CD14-positive monocyte (primary cell): ENCODE measurements at regions not wholly inside any gene's neighbourhood (a gene's known extent, or its start where the extent isn't known, plus 50 kb on each side); places are given as distances from the start of the nearest gene placed in this dataset.

ENCODE experiments used
- DNase-seq, 3 donors: peaks; one replicate each; pipeline ENCODE4 v3.0.0-alpha.2; 2011 to 2022
- H2AFZ ChIP-seq: 2 replicates; pipeline ENCODE4 v1.6.0; 2012; ENCODE audit warnings: mild to moderate bottlenecking, low read depth, low read length, inconsistent platforms; ENCODE audit not compliant: insufficient read depth, poor library complexity, severe bottlenecking
- H3K27ac ChIP-seq, 2 donors: 1 replicate in 1 of 2; 2 replicates in 1 of 2; pipeline ENCODE4 v1.5.1; 2012 to 2013; ENCODE audit warnings: low read length in 2 of 2, control low read depth in 1 of 2, inconsistent platforms in 1 of 2, low read depth in 1 of 2, mild to moderate bottlenecking in 1 of 2
- H3K27me3 ChIP-seq, 2 donors: one replicate each; pipeline versions ENCODE4 v1.6.0 to v1.6.1; 2011 to 2013; ENCODE audit warnings: low read length in 2 of 2; ENCODE audit not compliant: control insufficient read depth in 2 of 2, insufficient read depth in 2 of 2
- H3K36me3 ChIP-seq, 2 donors: replicated peaks in 1 of 2; 1 replicate in 1 of 2; 2 replicates in 1 of 2; pipeline versions ENCODE4 v1.5.1 to v1.6.1; 2012 to 2013; ENCODE audit warnings: low read length in 2 of 2, control low read depth in 1 of 2, inconsistent platforms in 1 of 2, mild to moderate bottlenecking in 1 of 2; ENCODE audit not compliant: insufficient read depth in 2 of 2, control insufficient read depth in 1 of 2
- H3K4me1 ChIP-seq, 2 donors: 1 replicate in 1 of 2; 2 replicates in 1 of 2; pipeline versions ENCODE4 v1.5.1 to v1.6.1; 2012 to 2013; ENCODE audit warnings: low read length in 2 of 2, control low read depth in 1 of 2, inconsistent platforms in 1 of 2, mild to moderate bottlenecking in 1 of 2, moderate library complexity in 1 of 2; ENCODE audit not compliant: insufficient read depth in 2 of 2, control insufficient read depth in 1 of 2
- H3K4me2 ChIP-seq: replicated peaks from 2 replicates; pipeline ENCODE3; 2012; ENCODE audit warnings: low read length, moderate library complexity, mild to moderate bottlenecking; ENCODE audit not compliant: poor library complexity, severe bottlenecking; ENCODE audit errors: extremely low read depth
- H3K4me3 ChIP-seq, 3 experiments: fragments of 200-600 bp in 1 of 3; sonication (generic) in 1 of 3; replicated peaks in 1 of 3; 1 replicate in 2 of 3; 2 replicates in 1 of 3; pipeline ENCODE4 v1.5.1; 2011 to 2013; ENCODE audit warnings: low read length in 3 of 3, mild to moderate bottlenecking in 3 of 3, control low read depth in 2 of 3, low read depth in 2 of 3, inconsistent platforms in 1 of 3, moderate library complexity in 1 of 3
- H3K79me2 ChIP-seq: 2 replicates; pipeline ENCODE4 v1.6.0; 2012; ENCODE audit warnings: mild to moderate bottlenecking, control low read depth, inconsistent platforms, low read length, moderate library complexity; ENCODE audit not compliant: insufficient read depth
- H3K9ac ChIP-seq: 2 replicates; pipeline ENCODE4 v1.6.0; 2017; ENCODE audit warnings: low read length, mild to moderate bottlenecking; ENCODE audit not compliant: insufficient read depth, poor library complexity, severe bottlenecking
- H3K9me3 ChIP-seq, 2 donors: replicated peaks in 1 of 2; 1 replicate in 1 of 2; 2 replicates in 1 of 2; pipeline versions ENCODE4 v1.5.1 to v1.6.1; 2012 to 2013; ENCODE audit warnings: low read length in 2 of 2, control low read depth in 1 of 2; ENCODE audit not compliant: control insufficient read depth in 1 of 2, insufficient read depth in 1 of 2
- H4K20me1 ChIP-seq: 2 replicates; pipeline ENCODE4 v1.6.0; 2012; ENCODE audit warnings: mild to moderate bottlenecking, low read length, control low read depth, moderate library complexity; ENCODE audit not compliant: insufficient read depth
- H3K27ac Mint-ChIP-seq, 7 donors: one replicate each; pipeline ENCODE4 v1.8.0; 2020; ENCODE audit warnings: mild to moderate bottlenecking in 7 of 7, mixed read lengths in 7 of 7, moderate library complexity in 6 of 7, inconsistent platforms in 2 of 7
- H3K27me3 Mint-ChIP-seq, 3 donors: one replicate each; pipeline ENCODE4 v1.8.0; 2021 to 2022; ENCODE audit warnings: low read depth in 3 of 3, mild to moderate bottlenecking in 3 of 3, mixed read lengths in 3 of 3, moderate library complexity in 3 of 3, inconsistent platforms in 1 of 3
- H3K36me3 Mint-ChIP-seq, 2 donors: one replicate each; pipeline ENCODE4 v1.8.0; 2020; ENCODE audit warnings: mixed read lengths in 2 of 2, inconsistent platforms in 1 of 2, mild to moderate bottlenecking in 1 of 2
- H3K4me1 Mint-ChIP-seq: one replicate; pipeline ENCODE4 v1.8.0; 2020; ENCODE audit warnings: mild to moderate bottlenecking, mixed read lengths
- H3K4me3 Mint-ChIP-seq, 2 donors: one replicate each; pipeline ENCODE4 v1.8.0; 2020; ENCODE audit warnings: mild to moderate bottlenecking in 2 of 2, mixed read lengths in 2 of 2, moderate library complexity in 1 of 2
- H3K9me3 Mint-ChIP-seq, 7 donors: one replicate each; pipeline ENCODE4 v1.8.0; 2020 to 2022; ENCODE audit warnings: mixed read lengths in 7 of 7, mild to moderate bottlenecking in 6 of 7, moderate library complexity in 6 of 7, inconsistent platforms in 2 of 7
- whole genome bisulfite sequencing: methylation state at CpG from one replicate; pipeline ENCODE4 v1.1.5; 2013; ENCODE audit warnings: missing lambda C conversion rate; ENCODE audit not compliant: insufficient coverage; 5-methylcytosine and 5-hydroxymethylcytosine counted together
- intact Hi-C, 2 donors: fragments of 100-400 bp; cut with micrococcal nuclease; formaldehyde crosslinking; loops; one replicate each; pipeline versions ENCODE4 v1.15.0 to v1.15.1; 2023
- TF ChIP-seq, protein P1 (sequence below): fragments of 200-600 bp; IDR thresholded peaks from one replicate; pipeline ENCODE4 v1.8.0; 2022; ENCODE audit warnings: antibody characterized with exemption, mild to moderate bottlenecking

DNA sequence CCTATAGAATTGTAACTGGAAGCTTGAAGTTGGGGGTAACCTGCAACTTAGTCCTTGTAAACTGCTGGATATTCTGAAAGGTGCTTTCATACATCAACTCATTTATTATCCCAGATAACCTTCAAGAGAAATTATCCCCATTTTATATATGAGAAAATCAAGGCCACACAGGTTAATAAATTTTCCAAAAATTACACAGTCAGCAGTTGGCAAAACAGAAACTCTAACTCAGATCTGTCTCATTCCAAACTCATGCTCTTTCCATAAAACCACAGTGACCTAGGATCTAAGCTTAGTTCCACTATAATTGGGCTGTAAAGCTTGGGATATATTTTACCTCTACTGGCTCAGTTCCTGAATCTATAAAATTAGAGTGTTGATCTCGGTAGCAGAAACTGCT is 167.6 kb upstream of the DDX18 start:
- no peak overlapping the region for H3K9ac ChIP-seq
- H2AFZ ChIP-seq = no peak overlapping the region
- H3K36me3 Mint-ChIP-seq = no peaks in the 10 kb centered on the region
- no peak for DNase-seq
- no peak overlapping the region for H3K4me3 ChIP-seq
- peaks cover 0 to 3% of the 10 kb centered on the region in 2 donors for H3K9me3 ChIP-seq
- TF ChIP-seq, protein P1, sequence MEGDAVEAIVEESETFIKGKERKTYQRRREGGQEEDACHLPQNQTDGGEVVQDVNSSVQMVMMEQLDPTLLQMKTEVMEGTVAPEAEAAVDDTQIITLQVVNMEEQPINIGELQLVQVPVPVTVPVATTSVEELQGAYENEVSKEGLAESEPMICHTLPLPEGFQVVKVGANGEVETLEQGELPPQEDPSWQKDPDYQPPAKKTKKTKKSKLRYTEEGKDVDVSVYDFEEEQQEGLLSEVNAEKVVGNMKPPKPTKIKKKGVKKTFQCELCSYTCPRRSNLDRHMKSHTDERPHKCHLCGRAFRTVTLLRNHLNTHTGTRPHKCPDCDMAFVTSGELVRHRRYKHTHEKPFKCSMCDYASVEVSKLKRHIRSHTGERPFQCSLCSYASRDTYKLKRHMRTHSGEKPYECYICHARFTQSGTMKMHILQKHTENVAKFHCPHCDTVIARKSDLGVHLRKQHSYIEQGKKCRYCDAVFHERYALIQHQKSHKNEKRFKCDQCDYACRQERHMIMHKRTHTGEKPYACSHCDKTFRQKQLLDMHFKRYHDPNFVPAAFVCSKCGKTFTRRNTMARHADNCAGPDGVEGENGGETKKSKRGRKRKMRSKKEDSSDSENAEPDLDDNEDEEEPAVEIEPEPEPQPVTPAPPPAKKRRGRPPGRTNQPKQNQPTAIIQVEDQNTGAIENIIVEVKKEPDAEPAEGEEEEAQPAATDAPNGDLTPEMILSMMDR = no peak
- H3K36me3 ChIP-seq = no peaks in the 10 kb centered on the region
- no CpG with 5 or more reads among the region's 1 CpG for WGBS
- H3K27me3 ChIP-seq = no peaks in the 10 kb centered on the region
- intact Hi-C loops = no loop called here
- H4K20me1 ChIP-seq = no peaks in the 10 kb centered on the region
- H3K4me1 ChIP-seq = no peaks in the 10 kb centered on the region
- no peaks in the 10 kb centered on the region for H3K79me2 ChIP-seq
- H3K27ac Mint-ChIP-seq = no peak overlapping the region
- H3K27me3 Mint-ChIP-seq = peaks cover 0 to 1% (median 0%) of the 10 kb centered on the region in 3 donors
- H3K27ac ChIP-seq = no peak overlapping the region
- no peaks in the 10 kb centered on the region for H3K4me1 Mint-ChIP-seq
- H3K4me2 ChIP-seq = no peak overlapping the region
- peaks cover 0 to 6% (median 0%) of the 10 kb centered on the region in 7 donors for H3K9me3 Mint-ChIP-seq
- H3K4me3 Mint-ChIP-seq = no peak overlapping the region

- H3K4me2 ChIP-seq = no peak overlapping the region
- Mint-ChIP-seq H3K9me3 (peaks cover 0 to 12% (median 2%) of the 10 kb centered on the region in 7 donors), H3K27me3 (no peaks in the 10 kb centered on the region), H3K36me3 (no peaks in the 10 kb centered on the region), H3K4me3 (no peak overlapping the region), H3K4me1 (no peaks in the 10 kb centered on the region), H3K27ac (no peak overlapping the region)
- intact Hi-C loops = no loop called here
- H3K27ac ChIP-seq = no peak overlapping the region
- H3K27me3 ChIP-seq = no peaks in the 10 kb centered on the region
- TF ChIP-seq, protein P1 = no peak
- no peak overlapping the region for H3K9ac ChIP-seq
- no peak overlapping the region for H3K4me3 ChIP-seq
- H4K20me1 ChIP-seq = no peaks in the 10 kb centered on the region
- H3K9me3 ChIP-seq = no peaks in the 10 kb centered on the region
- H3K4me1 ChIP-seq = no peaks in the 10 kb centered on the region
- no peak overlapping the region for H2AFZ ChIP-seq
- 30% methylated on average over 2 of the region's 4 CpGs for WGBS
- no peaks in the 10 kb centered on the region for H3K79me2 ChIP-seq
- no peak for DNase-seq
- H3K36me3 ChIP-seq = no peaks in the 10 kb centered on the region
Measured at GRCh38 chr2:117656546-117656945, 157.9 kb upstream of the DDX18 start.
